ENCODE measurements at regions not wholly inside any gene's neighbourhood (a gene's known extent, or its start where the extent isn't known, plus 50 kb on each side); places are given as distances from the start of the nearest gene placed in this dataset.

DNA sequence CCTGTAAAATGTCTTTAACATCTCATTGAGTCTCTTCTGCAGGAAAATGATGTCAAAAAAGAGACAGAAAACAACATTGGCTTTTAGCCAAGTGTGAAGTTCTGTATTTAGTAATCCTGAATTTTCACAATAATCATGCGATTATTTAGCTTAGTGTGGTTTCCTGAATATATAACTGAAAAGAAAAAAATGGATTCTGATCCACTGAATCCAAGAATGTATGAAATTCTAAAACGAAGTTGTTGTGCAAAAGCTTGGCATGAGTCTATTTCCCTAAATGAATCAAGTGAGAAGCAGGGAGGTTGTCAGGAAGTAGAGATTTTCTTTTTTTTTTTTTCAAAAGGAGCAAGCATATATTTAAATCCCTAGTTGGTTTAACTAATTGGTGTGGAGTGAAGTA is 145.9 kb upstream of the CDH6 start:
- no peak for DNase-seq

DNA sequence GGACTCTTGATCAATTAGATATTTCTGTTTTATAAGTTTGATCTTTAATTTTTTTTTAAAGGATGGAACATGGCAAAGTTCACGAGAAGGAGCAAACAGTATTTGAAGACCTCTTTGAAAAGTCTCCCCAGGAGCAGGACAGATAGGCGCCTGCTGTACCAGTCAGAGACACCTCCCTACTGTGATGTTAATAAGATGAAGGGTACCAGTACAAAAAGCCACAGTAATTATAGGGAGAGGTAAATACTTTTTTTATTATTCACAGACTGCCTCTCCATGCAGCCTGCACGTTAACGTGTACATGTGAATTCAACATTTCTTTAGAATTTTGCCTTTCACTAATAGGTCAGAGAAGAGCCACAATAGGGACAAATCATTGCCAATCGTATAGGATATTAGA is 146.5 kb upstream of the CDH6 start:
- DNase-seq, result no peak

DNA sequence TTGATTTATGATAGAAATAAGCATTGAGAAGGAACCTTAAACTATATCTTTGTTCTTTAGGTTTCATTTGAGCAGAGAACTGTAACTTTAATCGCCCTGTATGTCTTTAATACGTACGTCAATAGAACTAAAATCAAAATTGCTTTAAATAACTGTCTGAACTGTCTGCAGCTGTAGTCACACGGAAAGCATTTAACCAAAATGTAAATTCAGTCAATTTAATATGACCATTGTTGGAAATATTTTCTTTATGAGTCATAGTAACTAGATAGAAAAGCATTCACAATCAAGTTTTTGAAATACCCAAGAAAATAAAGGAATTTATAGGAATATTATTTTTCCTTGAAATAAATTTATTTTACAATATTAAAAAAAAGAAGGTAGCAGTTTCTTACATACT is 157.1 kb upstream of the CDH6 start:
- no peak for DNase-seq

DNA sequence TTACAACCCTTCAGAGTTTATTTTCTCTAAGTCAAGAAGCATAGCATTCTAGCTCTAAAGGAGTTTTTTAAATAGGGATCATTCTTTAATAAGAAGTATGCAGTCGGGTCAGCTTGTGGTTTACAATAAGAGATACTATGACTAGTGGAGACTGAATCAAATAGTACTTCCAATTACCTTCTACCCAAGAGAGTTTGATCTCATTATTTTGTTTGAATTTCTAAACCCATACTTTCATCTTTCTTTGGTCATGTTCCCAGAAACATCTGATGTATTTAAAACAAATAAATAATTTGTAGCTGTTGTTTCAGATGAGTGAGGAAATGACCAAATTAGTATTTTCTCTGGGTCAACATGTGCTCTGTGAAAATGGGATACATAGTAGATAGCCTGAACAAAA is 160.2 kb upstream of the CDH6 start:
- DNase-seq, result no peak

DNA sequence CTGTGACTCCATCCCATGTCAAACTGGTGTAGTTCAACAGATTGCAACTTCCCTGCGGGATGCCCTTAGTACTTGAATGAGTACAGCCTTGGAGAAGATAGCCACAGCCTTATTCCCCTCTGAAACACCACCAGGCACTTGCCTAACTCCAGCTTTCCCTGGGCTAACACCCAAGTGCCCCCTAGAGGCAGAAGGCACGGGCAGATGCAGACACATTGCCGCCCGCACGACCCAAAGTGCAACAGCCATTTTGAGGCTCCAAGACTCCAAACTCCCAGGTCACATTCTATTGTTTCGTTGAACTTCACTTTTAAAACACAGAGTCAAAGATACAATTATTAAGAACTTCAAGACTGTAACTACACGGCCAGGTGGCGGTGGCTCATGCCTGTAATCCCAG is 163.6 kb upstream of the CDH6 start:
- DNase-seq, result no peak

DNA sequence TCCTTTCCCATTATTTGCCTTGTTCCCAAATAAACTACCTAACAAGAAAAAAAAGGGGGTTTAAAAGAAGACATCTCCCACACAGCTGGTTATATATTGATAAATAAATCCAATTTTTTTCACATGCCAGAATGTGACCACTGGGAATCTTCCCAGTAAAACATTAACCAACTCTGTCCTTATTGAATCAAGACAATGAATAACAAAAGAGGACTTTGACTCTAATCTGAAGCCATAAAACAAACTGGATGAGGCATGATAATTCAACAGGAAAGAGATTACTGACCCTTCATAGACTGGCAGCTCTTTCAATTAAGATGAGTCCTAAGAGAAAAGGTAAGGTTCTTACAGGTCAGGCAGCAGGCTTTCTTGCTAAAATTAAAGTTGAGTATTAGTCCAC is 165.8 kb upstream of the CDH6 start:
- no peak for DNase-seq

DNA sequence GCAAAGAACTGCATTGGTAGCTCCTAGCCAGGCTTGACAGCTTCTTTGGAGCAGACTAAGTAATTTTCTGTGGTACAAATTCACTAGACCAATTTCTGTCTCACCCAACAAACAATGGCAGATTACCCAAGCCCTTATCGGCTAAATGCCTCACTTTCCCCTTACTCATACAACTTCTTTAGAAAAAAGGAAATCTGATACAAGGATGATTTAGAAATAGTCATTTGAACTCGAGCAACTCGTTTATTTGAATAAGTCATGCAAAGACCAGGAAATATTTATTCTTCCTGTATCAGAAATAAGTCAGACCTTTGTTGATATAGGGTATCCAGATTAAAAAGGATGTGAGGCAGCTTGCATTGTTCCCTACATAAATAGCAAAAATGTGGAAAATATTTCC is 170.4 kb upstream of the CDH6 start:
- DNase-seq, result no peak

DNA sequence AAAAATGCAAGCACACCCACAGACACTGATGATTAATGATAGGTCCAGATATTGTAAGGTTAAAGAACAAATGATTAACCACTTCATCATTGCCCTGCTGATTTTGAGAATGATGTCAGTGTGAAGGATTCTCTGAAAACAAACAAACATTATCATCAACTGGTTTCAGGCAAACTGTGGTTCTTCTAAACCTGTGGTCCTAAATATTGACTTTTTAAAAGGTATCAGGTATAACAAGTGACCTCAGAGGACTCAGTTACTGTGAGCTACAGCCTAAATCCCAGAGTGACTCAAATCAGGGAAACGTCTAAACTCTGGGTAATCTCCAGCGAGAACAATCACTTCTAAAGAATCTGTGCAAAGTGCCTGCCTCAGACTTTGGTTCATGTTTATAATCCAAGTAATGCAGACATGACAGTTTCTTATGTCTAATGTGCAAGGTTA is 172.3 kb upstream of the CDH6 start:
- no peak for DNase-seq

DNA sequence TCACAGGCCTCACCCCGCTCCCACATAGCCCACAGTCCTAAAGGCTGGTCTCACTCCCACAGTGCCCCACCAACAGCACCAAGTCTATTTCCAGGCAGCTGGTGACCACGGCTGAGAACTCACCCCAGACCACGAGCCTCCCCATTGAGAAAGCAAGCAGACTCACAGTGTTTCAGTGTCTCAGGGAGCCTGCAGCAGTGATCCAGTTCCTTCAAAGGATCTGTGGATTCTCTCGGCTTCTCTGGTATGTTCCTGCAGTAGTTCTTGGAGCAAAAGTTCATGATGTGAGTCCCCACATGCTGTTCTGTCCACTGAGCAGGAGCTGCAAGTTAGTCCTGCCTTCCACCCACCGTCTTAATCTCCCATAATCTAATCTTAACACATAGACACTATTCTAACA is 185.3 kb upstream of the CDH6 start:
- DNase-seq, result no peak

DNA sequence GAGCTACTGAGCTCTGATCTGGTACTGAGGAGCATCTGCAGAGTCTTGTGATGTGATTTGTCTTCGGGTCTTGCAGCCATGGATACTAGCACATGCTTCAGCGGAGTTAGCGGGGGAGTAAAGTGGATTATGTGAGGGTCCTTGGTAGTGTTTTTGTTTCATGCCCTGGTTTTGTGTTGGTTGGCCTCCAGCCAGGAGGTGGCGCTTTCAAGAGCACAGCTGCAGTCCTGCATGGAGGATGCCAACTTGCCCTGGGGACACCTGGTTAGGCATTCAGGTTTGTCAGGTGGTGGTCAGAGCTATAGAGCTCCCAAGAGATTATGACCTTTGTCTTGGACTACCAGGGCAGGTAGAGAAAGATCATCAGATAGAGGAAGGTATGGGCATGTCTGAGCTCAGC is 185.8 kb upstream of the CDH6 start:
- no peak for DNase-seq

DNA sequence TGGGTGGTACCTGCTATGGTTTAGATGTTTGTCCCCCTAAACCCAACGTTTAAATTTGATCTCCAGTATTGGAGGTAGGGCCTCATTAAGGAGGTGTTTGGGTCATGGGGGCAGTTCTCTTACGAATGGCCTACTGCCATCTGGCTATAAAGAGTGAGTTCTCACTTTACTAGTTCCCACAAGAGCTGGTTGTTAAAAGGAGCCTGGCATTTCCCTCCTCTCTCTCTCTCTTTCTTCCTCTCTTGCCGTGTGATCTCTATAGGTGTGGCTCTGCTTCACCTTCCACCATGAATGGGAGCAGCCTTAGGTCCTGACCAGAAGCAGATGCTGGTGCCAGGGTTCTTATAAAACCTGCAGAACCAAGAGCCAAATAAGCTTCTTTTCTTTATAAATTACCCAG is 193.2 kb upstream of the CDH6 start:
- DNase-seq, result no peak

DNA sequence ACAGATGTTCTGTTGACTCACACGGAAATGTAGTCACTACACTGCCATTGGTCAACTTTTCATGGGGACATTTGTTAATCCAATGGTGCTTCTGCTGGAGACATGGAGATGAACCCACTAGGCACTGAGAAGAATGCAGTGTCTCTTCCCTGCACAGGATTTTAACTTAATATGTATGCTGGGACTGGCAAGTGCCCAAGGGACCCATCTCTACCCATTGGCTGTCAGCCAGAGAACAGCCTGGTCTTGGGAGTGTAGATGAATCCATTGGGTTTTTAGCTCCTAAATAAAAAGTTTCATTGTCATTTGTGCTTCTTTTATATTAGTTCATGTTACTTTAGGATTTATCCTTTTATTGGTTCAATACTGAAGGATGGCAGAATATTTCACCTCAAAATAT is 195.8 kb upstream of the CDH6 start:
- no peak for DNase-seq

DNA sequence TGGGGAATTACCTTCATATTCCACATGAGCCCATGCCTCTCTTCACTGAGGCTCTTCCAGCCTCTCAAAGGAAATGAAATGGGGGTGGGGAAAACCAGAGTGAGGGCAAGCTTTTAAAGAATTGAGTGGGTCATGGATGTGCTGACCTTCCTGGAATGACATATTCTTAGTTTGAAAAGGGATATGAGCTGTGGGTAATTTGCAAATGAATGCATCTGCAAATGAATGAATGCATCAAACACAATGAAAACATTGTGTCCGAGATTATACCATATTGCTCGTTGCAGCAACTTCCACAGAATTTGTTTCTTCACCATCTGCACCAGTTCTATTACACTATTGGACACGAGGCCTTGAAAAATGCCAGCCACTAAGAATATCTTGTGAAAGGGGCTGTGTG is 198.6 kb upstream of the CDH6 start:
- DNase-seq, result no peak

DNA sequence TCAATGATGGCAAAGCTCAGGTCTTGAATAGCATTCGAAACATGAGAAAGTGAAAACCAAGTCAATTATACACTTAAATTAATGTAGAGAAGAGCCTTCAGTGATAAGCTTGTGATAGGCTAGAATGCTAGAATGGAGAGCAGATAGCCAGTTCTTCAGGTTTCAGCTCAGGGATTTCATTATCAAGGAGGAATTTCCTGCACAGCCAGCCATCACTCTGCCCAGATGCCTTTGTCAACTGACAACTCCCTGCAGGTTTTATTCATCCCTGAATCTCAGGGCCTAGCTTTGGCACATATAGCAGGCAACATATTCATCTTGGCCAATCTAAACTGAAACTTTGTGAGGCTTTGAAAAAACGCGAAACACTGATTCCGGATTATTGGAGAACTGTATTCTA is 199.3 kb upstream of the CDH6 start:
- DNase-seq, result no peak

DNA sequence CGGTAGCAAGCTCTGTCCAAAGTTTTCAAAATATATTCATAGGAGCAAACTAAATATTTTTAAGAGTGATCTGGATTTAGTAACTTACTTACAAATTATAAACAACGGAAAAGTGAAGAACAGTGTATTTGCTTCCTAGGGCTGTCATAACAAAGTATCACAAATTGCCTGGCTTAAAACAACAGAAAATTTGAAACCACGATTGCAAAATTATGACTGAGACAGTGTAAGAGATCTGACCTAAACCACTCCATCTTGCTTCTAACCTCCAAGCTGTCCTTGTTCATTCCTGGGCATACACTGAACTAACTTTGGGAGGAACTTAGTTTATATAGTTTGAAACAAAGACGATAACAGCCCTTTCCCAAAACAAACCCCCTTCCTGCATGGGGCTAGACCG is 202.0 kb upstream of the CDH6 start:
- DNase-seq, result no peak

DNA sequence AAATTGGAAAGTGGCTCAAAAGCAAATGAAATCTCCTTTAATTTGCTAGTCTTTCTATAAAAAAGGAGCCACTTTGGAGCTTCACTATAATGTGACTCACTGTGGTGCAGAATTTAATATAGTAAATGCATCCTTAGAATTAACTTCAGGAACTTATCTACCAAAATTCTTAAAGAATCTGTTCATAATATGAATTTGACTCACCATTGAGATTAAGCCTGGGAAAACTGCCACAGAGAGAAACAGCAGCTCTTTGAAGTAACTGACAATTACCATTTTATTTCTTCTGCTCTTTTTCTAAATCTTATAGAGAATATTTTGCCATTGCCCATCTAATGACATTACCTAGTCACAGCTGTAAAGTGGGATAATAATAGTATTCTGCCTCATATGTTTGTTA is 211.9 kb upstream of the CDH6 start:
- no peak for DNase-seq

DNA sequence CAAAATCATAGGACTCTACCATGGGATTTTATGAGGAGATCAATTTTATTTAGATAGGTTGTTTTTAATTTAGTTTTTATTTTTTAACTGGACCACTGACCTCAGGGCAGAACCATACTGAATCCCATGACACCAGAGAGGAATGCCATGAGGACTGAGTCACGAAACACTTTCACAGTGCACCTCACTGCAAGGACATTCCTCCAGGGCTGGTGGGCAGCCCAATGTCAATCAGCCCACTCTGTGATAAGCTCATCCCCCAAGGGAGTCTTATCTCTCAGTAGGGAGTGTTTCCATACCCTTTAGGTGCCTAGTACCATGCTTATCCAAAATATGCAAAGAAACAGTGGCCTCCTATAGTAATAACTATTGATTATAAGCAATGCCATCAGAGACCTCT is 224.5 kb upstream of the CDH6 start:
- no peak for DNase-seq

DNA sequence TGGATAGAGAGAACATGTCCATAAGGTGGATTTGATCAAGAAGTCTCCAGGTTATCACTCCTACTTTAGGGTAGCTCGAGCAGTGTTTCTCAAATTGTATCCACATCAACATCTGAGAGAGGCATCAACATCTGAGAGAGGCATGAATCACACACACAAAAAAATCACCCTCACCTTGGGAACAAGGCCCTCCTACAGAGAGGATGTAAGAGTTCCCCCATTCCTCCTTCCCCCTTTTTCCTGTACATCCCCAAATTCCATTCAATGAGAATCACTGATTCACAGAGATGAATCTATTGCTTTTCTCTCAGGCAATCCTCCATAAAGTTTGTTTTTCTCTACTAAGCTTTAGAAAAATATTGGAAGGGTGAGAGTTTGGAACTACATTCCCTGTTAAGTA is 233.4 kb upstream of the CDH6 start:
- no peak for DNase-seq

DNA sequence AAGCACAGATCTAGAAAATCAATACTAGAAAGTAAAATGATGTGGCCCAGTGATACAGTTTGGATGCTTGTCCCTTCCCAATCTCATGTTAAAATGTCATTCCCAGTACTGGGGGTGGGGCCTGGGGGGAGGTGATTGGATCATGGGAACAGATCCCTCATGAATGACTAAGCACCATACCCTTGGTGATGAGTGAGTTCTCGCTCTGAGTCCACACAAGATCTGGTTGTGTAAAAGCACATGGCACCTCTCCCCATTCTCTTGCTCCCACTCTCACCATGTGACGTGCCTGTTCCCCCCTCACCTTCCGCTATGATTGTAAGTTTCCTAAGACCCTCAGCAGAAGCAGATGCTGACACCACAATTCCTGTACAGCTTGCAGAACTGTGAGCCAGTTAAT is 234.2 kb upstream of the CDH6 start:
- no peak for DNase-seq

DNA sequence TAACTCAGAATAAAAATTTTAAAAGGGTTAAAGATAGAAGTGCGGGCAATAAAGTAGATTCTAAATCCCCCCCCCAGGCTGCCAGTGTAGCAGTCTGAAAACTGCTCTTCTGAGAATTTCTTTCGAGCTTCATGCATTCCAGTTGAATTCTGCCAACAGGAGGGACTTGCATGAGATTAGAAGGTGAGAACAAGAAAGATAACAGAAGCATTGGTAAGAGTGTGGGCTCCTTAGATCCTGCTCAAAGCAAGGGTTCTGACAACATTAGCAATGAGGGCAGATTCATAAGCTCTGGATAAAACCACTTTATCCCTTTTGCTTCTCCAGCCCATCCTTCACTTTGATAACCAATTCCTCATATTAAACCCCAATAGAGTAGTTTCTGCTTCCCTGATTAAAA is 235.9 kb upstream of the CDH6 start:
- DNase-seq, result no peak

DNA sequence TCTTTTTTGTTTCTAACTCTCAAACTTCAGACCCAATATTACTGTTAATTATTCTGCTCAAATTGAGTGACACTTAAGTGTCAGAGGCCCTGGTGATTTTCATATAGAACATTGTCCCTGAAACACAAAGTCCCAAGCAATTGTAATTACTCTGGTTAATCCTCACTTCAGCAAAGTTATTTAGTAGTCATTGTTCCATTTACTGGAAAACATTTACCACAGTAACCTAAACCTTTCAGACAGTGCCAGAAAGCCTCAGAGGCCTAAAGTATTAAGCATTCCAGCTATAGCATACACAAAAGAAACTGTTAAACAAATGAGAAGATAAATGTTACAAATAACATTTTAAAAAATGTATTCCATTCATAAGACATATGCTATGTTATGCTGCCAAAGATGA is 237.2 kb upstream of the CDH6 start:
- DNase-seq, result no peak

DNA sequence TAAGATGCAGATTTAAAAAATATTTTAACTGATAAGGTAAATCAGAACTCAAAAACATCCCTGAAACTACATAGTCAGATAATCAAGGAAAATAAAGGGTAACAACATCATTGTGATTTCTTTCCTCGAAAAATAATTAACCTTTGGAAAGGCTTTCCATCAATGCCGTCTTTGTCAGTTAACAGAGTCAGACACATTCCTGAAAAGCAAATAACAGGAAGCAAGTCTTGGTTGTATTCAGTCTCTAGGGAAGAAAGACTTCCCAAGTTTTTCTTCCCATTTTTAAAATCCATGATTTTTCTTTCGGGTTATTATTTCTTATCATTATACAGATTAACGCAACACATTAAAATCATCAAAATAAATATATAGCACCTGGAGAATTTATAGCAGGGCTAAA is 256.4 kb upstream of the CDH6 start:
- no peak for DNase-seq

DNA sequence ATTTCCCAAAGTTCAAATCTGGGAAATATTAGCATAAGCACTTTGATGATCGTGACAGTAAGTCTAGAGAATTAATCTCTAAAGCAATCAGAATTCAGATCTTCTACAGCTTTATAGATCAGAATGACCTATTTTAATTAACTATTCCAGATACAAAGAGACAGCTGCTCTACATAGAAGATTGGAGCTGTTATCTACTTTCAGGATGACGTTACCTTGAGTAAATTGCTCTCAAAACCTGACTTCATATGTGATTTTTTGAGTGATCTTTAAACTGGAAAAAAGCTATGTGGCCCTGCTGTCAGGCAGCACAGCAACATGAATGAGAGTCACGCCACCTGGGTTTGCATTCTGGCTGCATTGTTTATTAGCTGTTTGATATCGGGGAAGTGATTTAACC is 259.9 kb upstream of the CDH6 start:
- DNase-seq, result no peak

DNA sequence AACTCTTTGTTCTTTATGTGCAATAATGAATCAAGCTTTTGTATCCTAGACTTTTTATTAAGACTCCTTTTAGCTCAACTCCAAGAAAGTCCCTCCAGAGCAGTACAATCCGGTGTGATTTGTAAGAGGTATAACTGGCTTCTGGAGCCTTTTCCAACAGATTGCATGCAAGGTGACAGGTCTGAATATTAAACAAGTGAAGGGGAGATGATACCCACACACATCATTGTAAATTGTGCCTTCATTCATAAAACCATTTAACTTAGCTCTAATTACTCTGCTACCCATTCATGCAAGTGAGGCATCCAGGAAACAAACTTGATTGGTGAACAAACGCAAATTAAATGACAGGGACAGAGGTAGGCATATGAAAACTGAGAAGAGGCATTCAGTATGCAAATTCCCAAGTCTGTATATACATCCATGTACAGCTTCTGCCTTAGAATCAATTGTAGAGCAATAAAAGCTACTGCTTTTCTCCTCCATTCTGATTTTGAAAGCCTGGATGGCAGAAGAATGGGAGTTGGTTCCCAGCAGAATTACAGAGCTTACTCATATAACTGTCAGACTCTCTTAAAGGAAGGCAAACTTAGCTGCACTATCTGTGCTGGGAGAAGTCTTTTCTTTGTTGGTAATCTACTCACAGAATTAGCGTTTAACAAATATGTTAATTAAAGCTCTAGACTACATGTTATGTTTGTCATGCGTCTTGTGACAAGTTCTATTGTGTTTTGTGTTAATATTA is 261.0 kb upstream of the CDH6 start:
- no peak for DNase-seq

DNA sequence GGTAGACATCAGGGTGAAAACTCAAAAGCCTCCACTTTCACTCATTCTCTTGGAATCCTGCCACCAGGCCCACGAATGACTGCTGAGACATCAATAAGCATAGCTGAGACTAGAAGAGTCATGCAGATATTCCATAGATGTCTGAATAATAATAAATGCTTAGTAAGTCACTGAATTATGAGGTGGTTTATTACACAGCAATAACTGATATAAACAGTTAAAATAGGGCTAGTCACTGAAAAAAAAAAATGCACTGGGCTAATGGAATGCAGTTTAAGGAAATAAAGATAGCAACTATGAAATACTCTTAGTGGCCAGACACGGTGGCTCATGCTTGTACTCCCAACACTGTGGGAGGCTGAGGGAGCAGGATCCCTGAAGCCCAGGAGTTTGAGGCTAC is 262.8 kb upstream of the CDH6 start:
- DNase-seq, result no peak

DNA sequence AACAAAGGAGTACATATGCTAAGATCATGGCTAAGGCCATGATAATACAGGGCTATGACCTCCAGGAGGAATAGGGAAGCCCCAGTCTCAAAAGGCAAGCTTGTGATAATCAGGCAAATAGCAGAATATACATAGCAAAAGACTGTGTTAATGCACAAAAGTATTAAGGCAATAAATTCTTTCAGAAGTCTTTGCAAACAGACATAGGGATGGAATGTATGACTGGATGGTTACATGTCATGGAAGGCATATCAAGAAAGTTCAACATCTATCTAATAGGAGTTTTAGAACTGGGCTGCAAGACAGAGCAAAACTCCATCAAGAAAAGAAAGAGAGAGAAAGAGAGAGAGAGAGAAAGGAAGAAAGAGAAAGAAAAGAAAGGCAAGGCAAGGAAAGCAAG is 264.5 kb upstream of the CDH6 start:
- DNase-seq, result no peak
